ENCODE measurements at regions not wholly inside any gene's neighbourhood (a gene's known extent, or its start where the extent isn't known, plus 50 kb on each side); places are given as distances from the start of the nearest gene placed in this dataset.

GRCh38 chr6:104134876-104135275, 724.8 kb downstream of the HACE1 start:
- H3K4me3 ChIP-seq (ENCODE audit: low read length), result no peak overlapping the region
- H3K4me1 ChIP-seq (ENCODE audit: control insufficient read depth, insufficient read depth, low read length), result no peaks in the 10 kb centered on the region
- H3K9me3 ChIP-seq (ENCODE audit: control insufficient read depth, low read depth, low read length), result no peaks in the 10 kb centered on the region
- H3K27me3 ChIP-seq (ENCODE audit: control insufficient read depth, insufficient read depth, low read length), result no peaks in the 10 kb centered on the region
- DNase-seq, result no peak
- no peak overlapping the region for H3K27ac ChIP-seq (ENCODE audit: low read length)
- H3K36me3 ChIP-seq (ENCODE audit: control insufficient read depth, insufficient read depth, low read length), result no peaks in the 10 kb centered on the region
- WGBS (ENCODE audit: insufficient coverage, low lambda C conversion rate), result no CpG with 5 or more reads among the region's 1 CpG

GRCh38 chr6:104130343-104130742, 729.4 kb downstream of the HACE1 start:
- Histone ChIP-seq H3K36me3 (ENCODE audit: control insufficient read depth, insufficient read depth, low read length) (no peaks in the 10 kb centered on the region), H3K9me3 (ENCODE audit: control insufficient read depth, low read depth, low read length) (no peaks in the 10 kb centered on the region), H3K27ac (ENCODE audit: low read length) (no peak overlapping the region), H3K4me1 (ENCODE audit: control insufficient read depth, insufficient read depth, low read length) (no peaks in the 10 kb centered on the region), H3K4me3 (ENCODE audit: low read length) (no peak overlapping the region), H3K27me3 (ENCODE audit: control insufficient read depth, insufficient read depth, low read length) (no peaks in the 10 kb centered on the region)
- DNase-seq, result no peak

- no peaks in the 10 kb centered on the region for H3K27me3 ChIP-seq (ENCODE audit: control insufficient read depth, insufficient read depth, low read length)
- no peaks in the 10 kb centered on the region for H3K36me3 ChIP-seq (ENCODE audit: control insufficient read depth, insufficient read depth, low read length)
- DNase-seq, result no peak
- H3K9me3 ChIP-seq (ENCODE audit: control insufficient read depth, low read depth, low read length), result no peaks in the 10 kb centered on the region
- no peak overlapping the region for H3K27ac ChIP-seq (ENCODE audit: low read length)
- H3K4me1 ChIP-seq (ENCODE audit: control insufficient read depth, insufficient read depth, low read length), result no peaks in the 10 kb centered on the region
- H3K4me3 ChIP-seq (ENCODE audit: low read length), result no peak overlapping the region
- WGBS (ENCODE audit: insufficient coverage, low lambda C conversion rate), result no CpG with 5 or more reads among the region's 3 CpGs
Measured at GRCh38 chr6:104126315-104127005, 733.3 kb downstream of the HACE1 start.

DNA sequence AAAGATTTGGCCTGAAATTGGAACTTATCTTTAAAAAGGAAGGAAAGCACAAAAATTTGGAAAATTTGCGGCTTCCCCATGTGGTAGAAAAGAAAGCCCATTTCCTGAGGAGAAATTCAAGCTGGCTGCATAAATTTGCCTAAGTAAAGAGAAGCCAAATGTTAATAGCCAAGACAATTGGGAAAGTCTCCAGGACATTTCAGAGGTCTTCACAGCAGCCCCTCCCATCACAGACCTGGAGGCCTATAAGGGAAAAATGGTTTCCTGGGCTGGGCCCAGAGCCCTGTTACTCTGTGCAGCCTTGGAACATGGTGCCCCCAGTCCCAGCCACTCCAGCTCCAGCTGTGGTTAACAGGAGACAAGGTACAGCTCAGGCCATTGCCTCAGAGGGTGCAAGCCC, 736.5 kb downstream of the HACE1 start:
- no peak for DNase-seq
- H3K4me3 ChIP-seq (ENCODE audit: low read length), result no peak overlapping the region
- 83% methylated on average over 1 of the region's 1 CpG for WGBS (ENCODE audit: insufficient coverage, low lambda C conversion rate)
- H3K4me1 ChIP-seq (ENCODE audit: control insufficient read depth, insufficient read depth, low read length), result no peaks in the 10 kb centered on the region
- H3K27me3 ChIP-seq (ENCODE audit: control insufficient read depth, insufficient read depth, low read length), result no peaks in the 10 kb centered on the region
- no peak overlapping the region for H3K27ac ChIP-seq (ENCODE audit: low read length)
- H3K36me3 ChIP-seq (ENCODE audit: control insufficient read depth, insufficient read depth, low read length), result no peaks in the 10 kb centered on the region
- H3K9me3 ChIP-seq (ENCODE audit: control insufficient read depth, low read depth, low read length), result no peaks in the 10 kb centered on the region

- Histone ChIP-seq H3K4me3 (ENCODE audit: low read length) (no peak overlapping the region), H3K27me3 (ENCODE audit: control insufficient read depth, insufficient read depth, low read length) (no peaks in the 10 kb centered on the region), H3K27ac (ENCODE audit: low read length) (no peak overlapping the region), H3K4me1 (ENCODE audit: control insufficient read depth, insufficient read depth, low read length) (no peaks in the 10 kb centered on the region), H3K9me3 (ENCODE audit: control insufficient read depth, low read depth, low read length) (no peaks in the 10 kb centered on the region), H3K36me3 (ENCODE audit: control insufficient read depth, insufficient read depth, low read length) (no peaks in the 10 kb centered on the region)
- WGBS (ENCODE audit: insufficient coverage, low lambda C conversion rate), result 75% methylated on average over 2 of the region's 4 CpGs
- DNase-seq, result no peak
Measured at GRCh38 chr6:104118274-104118673, 741.4 kb downstream of the HACE1 start.

DNA sequence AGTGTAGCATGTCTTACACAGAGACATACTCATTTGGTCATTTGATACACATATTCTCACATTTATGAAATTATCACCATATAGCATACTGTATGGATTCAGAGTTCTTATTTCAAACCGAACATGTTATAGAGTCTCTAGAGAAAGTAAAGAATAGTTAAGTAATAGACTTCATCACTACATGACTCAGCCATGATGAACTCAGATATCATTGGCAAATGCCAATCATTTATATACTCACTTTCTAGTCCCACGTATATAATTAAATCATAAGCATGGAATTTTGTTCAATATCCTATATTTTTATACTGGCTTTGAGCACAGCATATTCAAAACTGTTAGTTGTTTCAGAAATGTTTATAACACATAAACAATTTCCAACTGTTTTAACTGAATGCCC, 749.9 kb downstream of the HACE1 start:
- no peaks in the 10 kb centered on the region for H3K4me1 ChIP-seq (ENCODE audit: control insufficient read depth, insufficient read depth, low read length)
- H3K4me3 ChIP-seq (ENCODE audit: low read length), result no peak overlapping the region
- no peaks in the 10 kb centered on the region for H3K9me3 ChIP-seq (ENCODE audit: control insufficient read depth, low read depth, low read length)
- 86% methylated on average over 1 of the region's 2 CpGs for WGBS (ENCODE audit: insufficient coverage, low lambda C conversion rate)
- DNase-seq, result no peak
- H3K27ac ChIP-seq (ENCODE audit: low read length), result no peak overlapping the region
- H3K36me3 ChIP-seq (ENCODE audit: control insufficient read depth, insufficient read depth, low read length), result no peaks in the 10 kb centered on the region
- H3K27me3 ChIP-seq (ENCODE audit: control insufficient read depth, insufficient read depth, low read length), result no peaks in the 10 kb centered on the region

GRCh38 chr6:104108634-104109033, 751.1 kb downstream of the HACE1 start:
- H3K4me3 ChIP-seq (ENCODE audit: low read length), result no peak overlapping the region
- no peaks in the 10 kb centered on the region for H3K4me1 ChIP-seq (ENCODE audit: control insufficient read depth, insufficient read depth, low read length)
- H3K27ac ChIP-seq (ENCODE audit: low read length), result no peak overlapping the region
- H3K27me3 ChIP-seq (ENCODE audit: control insufficient read depth, insufficient read depth, low read length), result no peaks in the 10 kb centered on the region
- no peaks in the 10 kb centered on the region for H3K9me3 ChIP-seq (ENCODE audit: control insufficient read depth, low read depth, low read length)
- DNase-seq, result no peak
- H3K36me3 ChIP-seq (ENCODE audit: control insufficient read depth, insufficient read depth, low read length), result no peaks in the 10 kb centered on the region

- no peaks in the 10 kb centered on the region for H3K9me3 ChIP-seq (ENCODE audit: control insufficient read depth, low read depth, low read length)
- no peaks in the 10 kb centered on the region for H3K4me1 ChIP-seq (ENCODE audit: control insufficient read depth, insufficient read depth, low read length)
- no peaks in the 10 kb centered on the region for H3K27me3 ChIP-seq (ENCODE audit: control insufficient read depth, insufficient read depth, low read length)
- DNase-seq, result no peak
- no CpG with 5 or more reads among the region's 6 CpGs for WGBS (ENCODE audit: insufficient coverage, low lambda C conversion rate)
- H3K27ac ChIP-seq (ENCODE audit: low read length), result no peak overlapping the region
- no peak overlapping the region for H3K4me3 ChIP-seq (ENCODE audit: low read length)
- H3K36me3 ChIP-seq (ENCODE audit: control insufficient read depth, insufficient read depth, low read length), result no peaks in the 10 kb centered on the region
Measured at GRCh38 chr6:104095661-104096416, 763.9 kb downstream of the HACE1 start.

GRCh38 chr6:104087765-104088164, 772.0 kb downstream of the HACE1 start:
- WGBS (ENCODE audit: insufficient coverage, low lambda C conversion rate), result no CpG with 5 or more reads among the region's 1 CpG
- Histone ChIP-seq H3K27ac (ENCODE audit: low read length) (no peak overlapping the region), H3K4me3 (ENCODE audit: low read length) (no peak overlapping the region), H3K9me3 (ENCODE audit: control insufficient read depth, low read depth, low read length) (no peaks in the 10 kb centered on the region), H3K27me3 (ENCODE audit: control insufficient read depth, insufficient read depth, low read length) (no peaks in the 10 kb centered on the region), H3K4me1 (ENCODE audit: control insufficient read depth, insufficient read depth, low read length) (no peaks in the 10 kb centered on the region), H3K36me3 (ENCODE audit: control insufficient read depth, insufficient read depth, low read length) (no peaks in the 10 kb centered on the region)
- DNase-seq, result no peak

GRCh38 chr6:104068281-104068680, 791.4 kb downstream of the HACE1 start:
- H3K36me3 ChIP-seq (ENCODE audit: control insufficient read depth, insufficient read depth, low read length), result no peaks in the 10 kb centered on the region

GRCh38 chr6:104064876-104065275, 794.8 kb downstream of the HACE1 start:
- Histone ChIP-seq H3K9me3 (ENCODE audit: control insufficient read depth, low read depth, low read length) (no peaks in the 10 kb centered on the region), H3K4me3 (ENCODE audit: low read length) (no peak overlapping the region), H3K4me1 (ENCODE audit: control insufficient read depth, insufficient read depth, low read length) (no peaks in the 10 kb centered on the region), H3K27me3 (ENCODE audit: control insufficient read depth, insufficient read depth, low read length) (no peaks in the 10 kb centered on the region), H3K27ac (ENCODE audit: low read length) (no peak overlapping the region), H3K36me3 (ENCODE audit: control insufficient read depth, insufficient read depth, low read length) (no peaks in the 10 kb centered on the region)
- no peak for DNase-seq
- WGBS (ENCODE audit: insufficient coverage, low lambda C conversion rate), result 100% methylated on average over 1 of the region's 8 CpGs

More at GRCh38 chr6:104068281-104068680, 791.4 kb downstream of the HACE1 start:
- no peak overlapping the region for H3K27ac ChIP-seq (ENCODE audit: low read length)
- H3K9me3 ChIP-seq (ENCODE audit: control insufficient read depth, low read depth, low read length), result no peaks in the 10 kb centered on the region
- DNase-seq, result no peak
- H3K27me3 ChIP-seq (ENCODE audit: control insufficient read depth, insufficient read depth, low read length), result no peaks in the 10 kb centered on the region
- 90% methylated on average over 1 of the region's 2 CpGs for WGBS (ENCODE audit: insufficient coverage, low lambda C conversion rate)
- no peaks in the 10 kb centered on the region for H3K4me1 ChIP-seq (ENCODE audit: control insufficient read depth, insufficient read depth, low read length)
- no peak overlapping the region for H3K4me3 ChIP-seq (ENCODE audit: low read length)

Measured in large intestine (tissue), 3 donors.